ENCODE measurements at regions not wholly inside any gene's neighbourhood (a gene's known extent, or its start where the extent isn't known, plus 50 kb on each side); places are given as distances from the start of the nearest gene placed in this dataset.
A peak's percentile ranks its signal among the peaks of the same experiment; 100 is the strongest.
"Not testable (repeated sequence)": the region's sequence is repeated elsewhere in the genome, so short reads cannot be mapped to it uniquely, and the experiment has no call there.

GRCh38 chr7:142568435-142569097 is 180.7 kb upstream of the PRSS1 start:
- peak; percentile 89 for DNase-seq (ENCODE audit: low read depth)

DNA sequence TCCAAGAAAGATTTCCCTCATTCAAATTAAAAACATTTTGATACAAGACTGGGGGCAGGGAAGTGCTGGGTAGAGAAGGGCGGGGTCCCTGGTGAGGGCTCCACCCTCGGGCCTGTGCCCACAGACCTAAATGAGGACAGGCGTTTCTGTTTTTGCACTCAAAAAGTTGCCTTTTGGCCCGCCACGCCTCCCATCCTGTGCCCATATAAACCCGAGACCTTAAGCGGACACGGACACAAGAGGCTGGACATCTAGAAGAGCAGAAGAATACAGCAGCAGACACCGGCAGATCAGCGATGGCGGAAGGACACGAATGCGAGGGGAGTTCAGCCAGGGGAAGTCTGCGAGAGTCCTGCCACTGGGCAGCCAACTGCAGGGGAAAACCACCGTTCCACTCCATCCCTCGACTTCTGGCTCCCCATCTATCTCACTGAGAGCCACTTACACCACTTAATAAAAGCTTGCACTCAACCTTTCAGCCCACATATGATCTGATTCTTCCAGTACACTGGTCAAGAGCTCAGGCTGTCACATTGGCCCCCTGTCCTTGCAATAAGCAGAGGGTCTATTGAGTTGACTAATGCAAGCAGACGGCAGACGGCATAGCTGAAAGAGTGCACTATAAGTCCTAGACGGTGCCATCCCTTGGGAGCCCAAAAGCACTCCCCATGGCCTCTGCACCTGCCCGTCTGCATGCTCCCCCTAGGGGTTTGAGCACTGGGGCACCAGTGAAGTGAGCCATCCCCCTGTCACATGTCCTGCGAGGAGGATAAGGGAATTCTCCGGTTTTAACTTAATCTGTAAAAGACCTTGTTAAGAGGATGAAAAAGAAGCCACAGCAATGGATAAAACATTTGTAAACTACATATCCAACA is 181.8 kb upstream of the PRSS1 start:
- DNase-seq (ENCODE audit: low read depth) = no peak

DNA sequence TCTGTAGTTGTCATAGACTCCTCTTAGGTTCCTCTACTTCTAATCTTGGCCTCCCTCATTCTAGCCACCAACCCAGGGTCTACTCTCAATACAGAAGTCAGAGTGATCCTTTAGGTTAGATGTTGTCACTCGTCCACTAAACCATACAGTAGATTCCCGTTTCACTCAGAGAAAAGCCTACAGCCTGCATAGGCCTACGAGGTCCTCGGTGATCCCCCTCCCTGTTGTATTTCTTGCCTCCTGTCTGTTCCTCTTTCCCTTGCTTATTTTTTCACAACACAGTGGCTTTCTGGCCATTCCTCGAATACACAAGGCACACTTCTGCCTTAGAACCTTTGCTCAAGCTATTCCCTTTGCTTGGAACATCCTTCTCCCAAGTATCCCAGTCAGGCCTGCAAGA is 183.0 kb upstream of the PRSS1 start:
- DNase-seq (ENCODE audit: low read depth) = no peak

- DNase-seq (ENCODE audit: low read depth) = not testable (repeated sequence)
Observed at GRCh38 chr7:142564125-142564524, 185.1 kb upstream of the PRSS1 start.

DNA sequence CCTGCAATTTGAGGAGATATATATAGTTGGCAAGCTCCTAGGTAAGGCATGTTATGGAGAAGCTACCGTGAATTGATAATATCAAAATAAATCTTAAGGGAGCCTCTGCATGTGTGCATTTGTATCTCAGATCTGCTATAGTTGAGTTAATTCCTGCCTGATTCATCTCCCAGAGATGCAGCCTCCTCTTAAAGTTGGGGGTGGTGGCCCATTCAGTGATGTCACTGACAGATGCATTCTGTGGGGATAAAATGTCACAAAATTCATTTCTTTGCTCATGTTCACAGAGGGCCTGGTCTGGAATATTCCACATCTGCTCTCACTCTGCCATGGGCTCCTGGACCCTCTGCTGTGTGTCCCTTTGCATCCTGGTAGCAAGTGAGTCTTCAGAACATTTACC is 185.8 kb upstream of the PRSS1 start:
- DNase-seq (ENCODE audit: low read depth) = peak; percentile 50

GRCh38 chr7:142562688-142563087 is 186.6 kb upstream of the PRSS1 start:
- DNase-seq (ENCODE audit: low read depth) = peak; percentile 29

DNA sequence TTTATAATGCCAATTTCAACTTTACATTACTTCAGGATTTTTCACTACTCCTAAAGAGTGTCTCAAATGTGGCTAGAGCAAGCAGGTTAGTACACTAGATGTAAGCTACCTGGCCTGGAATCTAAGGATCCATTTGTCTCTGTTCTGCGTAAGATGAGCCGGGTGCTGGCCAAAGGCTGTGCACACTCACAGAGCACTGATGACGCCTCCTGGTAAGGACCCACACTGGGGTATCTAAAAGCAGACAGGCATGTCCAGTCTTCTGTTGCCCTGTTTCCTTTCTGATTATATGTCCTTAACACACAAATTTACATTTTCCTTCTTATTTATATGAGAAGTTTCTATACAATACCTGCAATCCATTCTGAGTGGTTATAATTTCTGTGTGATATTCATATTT is 187.9 kb upstream of the PRSS1 start:
- DNase-seq (ENCODE audit: low read depth) = not testable (repeated sequence)

- not testable (repeated sequence) for DNase-seq (ENCODE audit: low read depth)
Observed at GRCh38 chr7:142560770-142561169, 188.5 kb upstream of the PRSS1 start.

DNA sequence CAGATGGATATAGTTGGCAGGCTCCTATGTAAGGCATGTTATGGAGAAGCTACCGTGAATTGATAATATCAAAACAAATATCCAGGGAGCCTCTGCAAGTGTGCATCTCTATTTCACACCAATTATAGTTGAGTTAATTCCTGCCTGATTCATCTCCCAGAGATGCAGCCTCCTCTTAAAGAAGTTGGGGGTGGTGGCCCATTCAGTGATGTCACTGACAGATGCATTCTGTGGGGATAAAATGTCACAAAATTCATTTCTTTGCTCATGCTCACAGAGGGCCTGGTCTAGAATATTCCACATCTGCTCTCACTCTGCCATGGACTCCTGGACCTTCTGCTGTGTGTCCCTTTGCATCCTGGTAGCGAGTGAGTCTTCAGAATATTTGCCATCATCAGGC is 189.1 kb upstream of the PRSS1 start:
- peak; percentile 34 for DNase-seq (ENCODE audit: low read depth)

- peak; percentile 71 for DNase-seq (ENCODE audit: low read depth)
Observed at GRCh38 chr7:142557971-142558582, 191.2 kb upstream of the PRSS1 start.

GRCh38 chr7:142556740-142557139 is 192.5 kb upstream of the PRSS1 start:
- peak; percentile 99 for DNase-seq (ENCODE audit: low read depth)

- DNase-seq (ENCODE audit: low read depth) = peak; percentile 57
Observed at GRCh38 chr7:142554560-142555532, 194.4 kb upstream of the PRSS1 start.

GRCh38 chr7:142553216-142553615 is 196.1 kb upstream of the PRSS1 start:
- no peak for DNase-seq (ENCODE audit: low read depth)

DNA sequence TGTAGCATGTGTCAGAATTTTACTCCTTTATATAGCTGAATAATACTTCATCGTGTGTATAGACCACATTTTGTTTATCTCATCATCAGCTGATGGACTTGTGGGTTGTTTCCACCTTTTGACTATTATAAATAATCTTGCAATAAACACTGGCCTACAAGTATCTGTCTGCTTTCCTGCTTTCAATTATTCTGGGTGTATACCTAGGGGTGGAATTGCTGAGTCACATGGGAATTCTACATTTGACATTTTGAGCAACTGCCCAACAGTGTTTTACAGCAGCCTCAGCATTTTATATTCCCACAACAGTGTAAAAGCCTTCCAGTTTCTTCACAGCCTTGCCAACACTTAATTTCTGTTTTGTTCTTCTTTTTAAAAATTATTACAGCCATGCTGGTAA is 200.3 kb upstream of the PRSS1 start:
- DNase-seq (ENCODE audit: low read depth) = peak; percentile 83

DNA sequence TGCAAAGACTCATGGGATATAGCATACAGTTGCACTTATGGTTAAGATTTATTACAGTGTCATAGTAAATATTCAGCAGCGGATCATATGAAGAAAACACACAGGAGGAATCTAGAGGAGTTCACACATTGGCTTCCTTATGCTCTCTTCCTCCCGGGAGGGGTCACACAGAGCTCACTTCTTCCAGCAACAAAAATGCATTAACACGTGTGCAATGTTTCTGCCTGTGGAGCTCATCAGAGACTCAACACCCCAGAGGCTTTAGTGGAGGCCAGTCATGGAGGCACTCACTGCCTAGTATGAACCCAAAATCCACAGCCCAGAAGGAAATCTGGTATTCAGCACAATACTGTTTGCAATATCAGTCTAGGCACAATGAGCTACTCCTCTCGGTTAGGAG is 202.8 kb upstream of the PRSS1 start:
- no peak for DNase-seq (ENCODE audit: low read depth)

GRCh38 chr7:142542942-142543341 is 206.3 kb upstream of the PRSS1 start:
- peak; percentile 82 for DNase-seq (ENCODE audit: low read depth)

DNA sequence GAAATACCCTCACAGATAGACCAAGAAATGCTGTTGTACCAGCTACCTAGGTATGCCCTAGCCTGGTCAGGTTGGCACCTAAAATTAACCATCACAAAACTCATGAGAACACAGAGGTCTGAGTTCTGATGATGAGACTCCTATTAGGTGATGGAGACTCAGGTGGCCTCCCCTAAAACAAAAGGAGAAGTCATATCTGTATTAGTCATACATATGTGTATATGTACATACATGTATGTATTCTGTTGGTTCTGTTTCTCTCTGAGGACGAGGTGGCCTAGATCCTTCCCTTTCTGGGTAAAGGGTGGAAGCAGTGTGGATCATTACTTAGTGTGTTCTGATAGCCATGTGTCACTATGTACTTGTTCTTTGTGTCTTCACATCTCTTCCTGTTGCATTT is 207.2 kb upstream of the PRSS1 start:
- no peak for DNase-seq (ENCODE audit: low read depth)

GRCh38 chr7:142540371-142540770 is 208.9 kb upstream of the PRSS1 start:
- no peak for DNase-seq (ENCODE audit: low read depth)

DNA sequence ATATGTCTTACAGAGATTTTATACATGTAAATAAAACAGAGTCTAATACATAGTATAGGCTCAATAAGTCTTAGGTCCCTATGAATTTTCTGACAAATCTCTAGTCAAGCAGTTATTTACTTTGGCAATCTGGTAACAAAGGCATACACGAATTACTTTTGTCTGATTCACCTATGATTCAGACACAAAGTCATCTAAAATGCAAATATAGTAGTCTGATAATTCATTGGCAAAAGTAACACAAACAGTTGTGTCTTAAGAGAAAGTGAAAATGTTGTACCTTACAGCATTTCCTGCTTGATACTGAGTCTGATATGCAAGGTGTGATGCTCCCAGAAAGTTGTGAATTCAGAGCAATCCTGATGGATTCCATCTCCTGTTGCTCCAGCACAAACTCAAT is 209.4 kb upstream of the PRSS1 start:
- DNase-seq (ENCODE audit: low read depth) = peak; percentile 83

GRCh38 chr7:142537760-142538159 is 211.5 kb upstream of the PRSS1 start:
- peak; percentile 46 for DNase-seq (ENCODE audit: low read depth)

GRCh38 chr7:142535123-142535779 is 214.0 kb upstream of the PRSS1 start:
- peak; percentile 89 for DNase-seq (ENCODE audit: low read depth)
